GM18867 (cell line): ENCODE measurements at regions not wholly inside any gene's neighbourhood (a gene's known extent, or its start where the extent isn't known, plus 50 kb on each side); places are given as distances from the start of the nearest gene placed in this dataset.
"Not testable (repeated sequence)": the region's sequence is repeated elsewhere in the genome, so short reads cannot be mapped to it uniquely, and the experiment has no call there.

Experiments
- ATAC-seq: cut with Tn5 transposase; IDR thresholded peaks from one replicate; pipeline ENCODE4 v1.9.1; 2021; ENCODE audit warnings: mild to moderate bottlenecking, moderate library complexity; ENCODE audit not compliant: unreplicated experiment

GRCh38 chr6:872570-873125, 179.7 kb upstream of the EXOC2 start:
- no peak for ATAC-seq

- no peak for ATAC-seq
These were observed 178.6 kb upstream of the EXOC2 start for GRCh38 chr6:871503-871902.

GRCh38 chr6:870096-870495, 177.2 kb upstream of the EXOC2 start:
- ATAC-seq, result no peak

GRCh38 chr6:868201-868600, 175.3 kb upstream of the EXOC2 start:
- no peak for ATAC-seq

GRCh38 chr6:867378-867777, 174.4 kb upstream of the EXOC2 start:
- no peak for ATAC-seq

- no peak for ATAC-seq
These were observed 173.4 kb upstream of the EXOC2 start for GRCh38 chr6:866316-866715.

GRCh38 chr6:865846-866245, 172.9 kb upstream of the EXOC2 start:
- ATAC-seq, result no peak

- ATAC-seq, result no peak
These were observed 170.9 kb upstream of the EXOC2 start for GRCh38 chr6:863831-864230.

- not testable (repeated sequence) for ATAC-seq
These were observed 170.2 kb upstream of the EXOC2 start for GRCh38 chr6:863127-863526.

- no peak for ATAC-seq
These were observed 167.0 kb upstream of the EXOC2 start for GRCh38 chr6:859936-860335.

- ATAC-seq, result no peak
These were observed 161.6 kb upstream of the EXOC2 start for GRCh38 chr6:854406-855118.

GRCh38 chr6:852216-852615, 159.3 kb upstream of the EXOC2 start:
- not testable (repeated sequence) for ATAC-seq

- no peak for ATAC-seq
These were observed 156.2 kb upstream of the EXOC2 start for GRCh38 chr6:849075-849506.

- no peak for ATAC-seq
These were observed 152.6 kb upstream of the EXOC2 start for GRCh38 chr6:845566-845965.

GRCh38 chr6:845101-845500, 152.2 kb upstream of the EXOC2 start:
- ATAC-seq, result no peak

GRCh38 chr6:842141-842540, 149.2 kb upstream of the EXOC2 start:
- ATAC-seq, result no peak

- no peak for ATAC-seq
These were observed 148.6 kb upstream of the EXOC2 start for GRCh38 chr6:841569-841968.

- ATAC-seq, result no peak
These were observed 146.3 kb upstream of the EXOC2 start for GRCh38 chr6:839201-839600.

- ATAC-seq, result no peak
These were observed 144.4 kb upstream of the EXOC2 start for GRCh38 chr6:837380-837779.

- no peak for ATAC-seq
These were observed 143.4 kb upstream of the EXOC2 start for GRCh38 chr6:836276-836853.

- ATAC-seq, result no peak
These were observed 142.7 kb upstream of the EXOC2 start for GRCh38 chr6:835476-836160.

- no peak for ATAC-seq
These were observed 141.9 kb upstream of the EXOC2 start for GRCh38 chr6:834866-835265.
